ENCODE measurements at regions not wholly inside any gene's neighbourhood (a gene's known extent, or its start where the extent isn't known, plus 50 kb on each side); places are given as distances from the start of the nearest gene placed in this dataset.

DNA sequence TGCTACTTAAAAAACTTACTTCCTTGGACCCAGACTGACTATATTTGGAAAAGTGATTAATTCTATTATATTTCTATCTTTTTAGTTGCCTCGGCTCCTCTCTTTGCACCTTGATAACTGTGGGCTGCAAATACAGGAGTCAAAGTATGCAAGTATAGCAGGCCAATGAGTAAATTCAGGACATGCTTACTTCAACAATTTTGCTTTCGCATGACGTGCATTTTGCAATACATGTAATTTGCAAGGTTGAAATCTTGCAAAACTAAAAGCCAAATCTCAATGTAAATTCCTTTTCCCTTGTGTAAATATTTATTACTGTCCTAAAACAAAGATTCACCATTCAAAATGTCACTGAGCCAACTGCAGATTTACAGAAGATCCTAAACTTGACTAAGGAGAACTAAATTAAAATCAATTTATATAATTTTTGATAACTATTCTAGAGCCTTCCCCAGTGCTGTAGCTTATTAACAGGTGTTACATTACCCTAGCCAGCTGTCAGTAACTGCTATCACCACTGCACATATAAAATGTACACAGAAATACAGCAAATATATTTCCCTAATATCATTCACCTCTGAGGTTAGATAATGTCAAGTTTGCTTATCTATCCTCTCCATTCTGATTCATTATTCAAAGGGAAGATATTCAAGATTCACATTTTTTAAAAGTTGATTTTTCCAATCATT lies 1069.5 kb downstream of the TRHDE start (continued):
- no peak for TF ChIP-seq ZNF274 (IDR thresholded peaks at IDR 0.05; ENCODE audit: borderline replicate concordance, extremely low read depth, low read length)
- no peak for TF ChIP-seq RNF2 (IDR thresholded peaks at IDR 0.05; ENCODE audit: borderline replicate concordance, low read depth, low read length, missing control alignments, poor library complexity, severe bottlenecking)

All from H1 (cell line).